ENCODE measurements at regions not wholly inside any gene's neighbourhood (a gene's known extent, or its start where the extent isn't known, plus 50 kb on each side); places are given as distances from the start of the nearest gene placed in this dataset.
"Not testable (repeated sequence)": the region's sequence is repeated elsewhere in the genome, so short reads cannot be mapped to it uniquely, and the experiment has no call there.

DNA sequence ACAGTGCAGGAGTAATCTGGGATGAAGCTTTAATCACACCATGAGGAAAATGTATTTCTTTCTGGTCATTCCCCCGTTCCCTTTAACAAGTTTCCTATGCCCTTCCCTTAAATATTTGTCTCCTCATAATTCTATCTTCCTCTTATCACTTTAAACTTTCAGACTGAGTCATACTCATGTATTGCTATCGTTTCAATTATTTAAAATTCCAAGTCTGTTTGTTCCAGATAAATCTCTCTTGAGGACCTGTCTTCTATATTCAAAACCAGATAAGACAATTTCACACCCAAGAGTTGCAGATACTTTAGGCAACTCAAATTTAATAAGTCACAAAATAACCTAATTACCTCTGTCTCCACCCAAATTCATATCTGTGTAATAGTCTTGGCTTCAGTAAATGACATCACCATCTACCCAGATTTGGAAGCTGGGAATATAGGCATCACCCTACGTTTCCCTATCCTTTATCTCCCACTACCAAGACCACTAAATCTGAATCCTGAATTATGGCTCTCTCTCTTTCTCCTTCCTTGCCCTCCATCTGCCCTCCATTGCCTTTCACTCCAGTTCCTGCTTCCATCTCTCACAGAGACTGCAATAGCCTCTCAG lies 220.1 kb downstream of the PYDC2 start:
- H3K4me3 ChIP-seq (ENCODE audit: low read length) = no peak overlapping the region
- DNase-seq (ENCODE audit: low read depth) = no peak
- no peak for TF ChIP-seq CTCF (conservative IDR thresholded peaks at IDR 0.05; ENCODE audit: low read depth, low read length)

DNA sequence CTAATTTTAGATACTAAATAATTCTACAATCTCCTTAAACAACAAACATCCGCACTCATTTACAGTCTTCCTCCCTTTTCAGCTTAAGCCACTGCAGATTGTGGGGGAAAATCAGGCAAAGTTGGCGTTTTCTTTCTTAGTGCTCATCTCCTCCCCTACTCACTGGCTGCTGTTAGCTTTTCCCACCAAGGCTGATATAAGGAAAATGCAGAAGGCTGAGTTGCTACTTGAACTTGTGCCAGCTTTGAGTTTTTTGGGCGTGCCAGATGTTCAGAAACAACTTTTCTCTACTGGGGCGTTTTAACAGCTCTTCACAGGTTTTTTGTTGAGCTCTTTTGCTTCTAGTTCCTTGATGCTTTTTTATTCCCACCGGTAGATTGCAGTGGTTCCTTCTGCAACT lies 222.0 kb downstream of the PYDC2 start:
- no peak for DNase-seq (ENCODE audit: low read depth)
- no peak for TF ChIP-seq CTCF (conservative IDR thresholded peaks at IDR 0.05; ENCODE audit: low read depth, low read length)
- no peak overlapping the region for H3K4me3 ChIP-seq (ENCODE audit: low read length)

- H3K4me3 ChIP-seq (ENCODE audit: low read length) = no peak overlapping the region
- TF ChIP-seq CTCF (conservative IDR thresholded peaks at IDR 0.05; ENCODE audit: low read depth, low read length) = no peak
- DNase-seq (ENCODE audit: low read depth) = no peak
Measured at GRCh38 chr3:191686626-191687025, 225.7 kb downstream of the PYDC2 start.

- H3K4me3 ChIP-seq (ENCODE audit: low read length) = no peak overlapping the region
- DNase-seq (ENCODE audit: low read depth) = no peak
- no peak for TF ChIP-seq CTCF (conservative IDR thresholded peaks at IDR 0.05; ENCODE audit: low read depth, low read length)
Measured at GRCh38 chr3:191688756-191689433, 227.9 kb downstream of the PYDC2 start.

GRCh38 chr3:191691184-191691583 lies 230.2 kb downstream of the PYDC2 start:
- not testable (repeated sequence) for H3K4me3 ChIP-seq (ENCODE audit: low read length); DNase-seq (ENCODE audit: low read depth)

DNA sequence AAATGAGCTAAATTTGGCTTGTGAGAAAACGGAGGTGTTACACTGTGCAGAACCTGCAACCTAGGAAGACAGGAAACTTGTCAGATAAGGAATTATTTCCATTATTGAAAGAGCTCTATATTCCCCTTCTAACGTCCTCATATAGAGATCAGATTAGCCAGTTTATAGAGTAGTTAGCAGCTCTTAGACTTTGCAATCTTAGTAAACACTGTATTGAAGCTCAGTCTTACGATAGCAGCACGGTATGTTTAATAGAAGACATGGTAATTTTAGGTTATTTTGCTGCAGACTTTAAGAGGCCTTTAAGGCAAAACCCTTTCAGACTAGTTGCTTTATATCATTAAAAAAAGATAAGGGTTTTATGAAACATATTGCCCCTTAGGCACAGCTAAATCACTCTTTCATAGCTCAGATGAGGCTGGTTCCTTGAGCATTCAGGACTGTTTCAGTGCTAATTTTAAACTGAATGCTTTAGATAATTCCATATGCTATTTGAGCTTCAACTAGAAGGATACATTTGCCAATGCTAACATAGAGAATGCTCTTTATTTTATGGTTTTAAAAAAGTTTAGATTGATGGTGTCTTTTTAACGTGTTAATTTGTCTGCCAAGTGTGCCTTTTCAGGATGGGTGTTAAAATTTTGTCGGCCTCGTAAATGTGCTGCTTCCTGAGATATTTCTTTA lies 234.3 kb downstream of the PYDC2 start:
- TF ChIP-seq CTCF (conservative IDR thresholded peaks at IDR 0.05; ENCODE audit: low read depth, low read length) = no peak
- H3K4me3 ChIP-seq (ENCODE audit: low read length) = no peak overlapping the region
- no peak for DNase-seq (ENCODE audit: low read depth)

DNA sequence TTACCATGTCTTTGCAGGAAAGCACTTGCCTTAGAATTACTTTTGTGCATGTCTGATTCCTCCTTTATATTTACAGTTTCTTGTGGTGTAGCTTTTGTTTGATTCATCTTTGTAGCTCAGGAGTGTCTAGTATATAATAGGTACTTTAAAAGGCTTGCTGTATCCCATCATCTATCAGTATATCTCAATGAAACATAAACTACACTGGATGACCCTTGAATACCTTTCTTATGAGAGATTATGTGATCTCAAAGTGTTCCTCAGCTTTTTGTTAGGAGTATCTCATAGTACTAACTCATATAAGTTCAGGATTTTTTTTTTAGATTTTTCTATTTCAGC lies 234.8 kb downstream of the PYDC2 start:
- H3K4me3 ChIP-seq (ENCODE audit: low read length) = no peak overlapping the region
- DNase-seq (ENCODE audit: low read depth) = no peak
- TF ChIP-seq CTCF (conservative IDR thresholded peaks at IDR 0.05; ENCODE audit: low read depth, low read length) = no peak
